ENCODE measurements at regions not wholly inside any gene's neighbourhood (a gene's known extent, or its start where the extent isn't known, plus 50 kb on each side); places are given as distances from the start of the nearest gene placed in this dataset.
"Not testable (repeated sequence)": the region's sequence is repeated elsewhere in the genome, so short reads cannot be mapped to it uniquely, and the experiment has no call there.

GRCh38 chr5:99349787-99350186 is 421.0 kb upstream of the CHD1 start:
- no peaks in the 10 kb centered on the region for H3K36me3 ChIP-seq (ENCODE audit: control insufficient read depth, insufficient read depth, low read length)
- no peak overlapping the region for H3K4me3 ChIP-seq (replicated peaks; ENCODE audit: low read depth, low read length)
- no peak for DNase-seq (ENCODE audit: extremely low read depth, insufficient read length)
- TF ChIP-seq CTCF (IDR thresholded peaks at IDR 0.05; ENCODE audit: insufficient read depth, low read length, poor library complexity, severe bottlenecking) = no peak
- H3K27me3 ChIP-seq (replicated peaks; ENCODE audit: control insufficient read depth, insufficient read depth, low read length) = no peaks in the 10 kb centered on the region

GRCh38 chr5:99348597-99348996 is 419.8 kb upstream of the CHD1 start:
- no peak for TF ChIP-seq CTCF (IDR thresholded peaks at IDR 0.05; ENCODE audit: insufficient read depth, low read length, poor library complexity, severe bottlenecking)
- no peaks in the 10 kb centered on the region for H3K27me3 ChIP-seq (replicated peaks; ENCODE audit: control insufficient read depth, insufficient read depth, low read length)

GRCh38 chr5:99339758-99340157 is 411.0 kb upstream of the CHD1 start:
- H3K27me3 ChIP-seq (replicated peaks; ENCODE audit: control insufficient read depth, insufficient read depth, low read length); H3K4me3 ChIP-seq (replicated peaks; ENCODE audit: low read depth, low read length); H3K36me3 ChIP-seq (ENCODE audit: control insufficient read depth, insufficient read depth, low read length); DNase-seq (ENCODE audit: extremely low read depth, insufficient read length): not testable (repeated sequence)

More at GRCh38 chr5:99348597-99348996, 419.8 kb upstream of the CHD1 start:
- Histone ChIP-seq H3K36me3 (ENCODE audit: control insufficient read depth, insufficient read depth, low read length) (no peaks in the 10 kb centered on the region), H3K4me3 (replicated peaks; ENCODE audit: low read depth, low read length) (no peak overlapping the region)
- DNase-seq (ENCODE audit: extremely low read depth, insufficient read length) = no peak

GRCh38 chr5:99334936-99335335 is 406.1 kb upstream of the CHD1 start:
- no peak for DNase-seq (ENCODE audit: extremely low read depth, insufficient read length)
- TF ChIP-seq CTCF (IDR thresholded peaks at IDR 0.05; ENCODE audit: insufficient read depth, low read length, poor library complexity, severe bottlenecking) = no peak
- Histone ChIP-seq H3K27me3 (replicated peaks; ENCODE audit: control insufficient read depth, insufficient read depth, low read length) (no peaks in the 10 kb centered on the region), H3K4me3 (replicated peaks; ENCODE audit: low read depth, low read length) (no peak overlapping the region), H3K36me3 (ENCODE audit: control insufficient read depth, insufficient read depth, low read length) (no peaks in the 10 kb centered on the region)

- no peak for DNase-seq (ENCODE audit: extremely low read depth, insufficient read length)
- Histone ChIP-seq H3K27me3 (replicated peaks; ENCODE audit: control insufficient read depth, insufficient read depth, low read length) (no peaks in the 10 kb centered on the region), H3K36me3 (ENCODE audit: control insufficient read depth, insufficient read depth, low read length) (no peaks in the 10 kb centered on the region), H3K4me3 (replicated peaks; ENCODE audit: low read depth, low read length) (no peak overlapping the region)
- no peak for TF ChIP-seq CTCF (IDR thresholded peaks at IDR 0.05; ENCODE audit: insufficient read depth, low read length, poor library complexity, severe bottlenecking)
Observed at GRCh38 chr5:99331061-99331460, 402.3 kb upstream of the CHD1 start.

- Histone ChIP-seq H3K4me3 (replicated peaks; ENCODE audit: low read depth, low read length) (no peak overlapping the region), H3K27me3 (replicated peaks; ENCODE audit: control insufficient read depth, insufficient read depth, low read length) (no peaks in the 10 kb centered on the region), H3K36me3 (ENCODE audit: control insufficient read depth, insufficient read depth, low read length) (no peaks in the 10 kb centered on the region)
- TF ChIP-seq CTCF (IDR thresholded peaks at IDR 0.05; ENCODE audit: insufficient read depth, low read length, poor library complexity, severe bottlenecking) = no peak
- no peak for DNase-seq (ENCODE audit: extremely low read depth, insufficient read length)
Observed at GRCh38 chr5:99320436-99320835, 391.6 kb upstream of the CHD1 start.

Data from GM06990 (cell line).